ENCODE measurements at regions not wholly inside any gene's neighbourhood (a gene's known extent, or its start where the extent isn't known, plus 50 kb on each side); places are given as distances from the start of the nearest gene placed in this dataset.

DNA sequence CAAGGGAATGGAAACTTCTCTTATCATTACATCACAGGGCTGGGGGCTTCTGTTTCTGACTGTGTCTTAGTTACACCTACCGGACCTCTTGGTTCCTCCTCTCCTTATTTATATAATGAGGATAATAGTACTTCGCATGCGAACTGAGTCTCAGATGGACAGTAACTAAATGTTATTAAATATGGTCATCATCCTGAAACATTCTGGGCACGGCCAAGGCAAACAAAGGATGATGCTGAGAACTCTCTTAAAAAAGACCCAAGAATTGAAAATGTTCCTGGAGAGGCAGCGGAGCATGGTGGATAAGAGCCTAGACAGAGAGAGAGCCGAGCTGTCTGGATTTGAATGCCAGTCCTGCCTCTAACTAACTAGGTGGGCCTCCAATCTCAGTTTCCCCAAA is 119.8 kb upstream of the SASH1 start:
- DNase-seq = no peak

DNA sequence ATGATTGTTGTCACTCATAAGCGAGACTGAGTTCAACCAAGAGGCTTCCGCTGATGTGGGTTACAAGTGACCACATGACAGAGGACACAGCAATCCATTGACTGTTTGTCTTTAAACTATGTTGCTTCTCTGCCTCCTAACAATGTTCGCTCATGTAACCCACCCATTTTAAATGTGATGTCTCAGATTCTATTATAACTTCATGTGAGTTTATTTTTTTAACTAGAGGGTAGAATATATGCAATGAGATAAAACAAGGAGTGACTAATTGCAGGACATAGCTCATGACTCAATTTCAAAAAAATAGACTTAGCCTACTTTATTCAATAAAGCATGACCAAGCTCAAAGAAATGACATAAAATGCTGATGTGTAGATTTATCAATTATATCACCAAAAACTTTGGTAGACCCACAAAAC is 119.2 kb upstream of the SASH1 start:
- no peak for DNase-seq

DNA sequence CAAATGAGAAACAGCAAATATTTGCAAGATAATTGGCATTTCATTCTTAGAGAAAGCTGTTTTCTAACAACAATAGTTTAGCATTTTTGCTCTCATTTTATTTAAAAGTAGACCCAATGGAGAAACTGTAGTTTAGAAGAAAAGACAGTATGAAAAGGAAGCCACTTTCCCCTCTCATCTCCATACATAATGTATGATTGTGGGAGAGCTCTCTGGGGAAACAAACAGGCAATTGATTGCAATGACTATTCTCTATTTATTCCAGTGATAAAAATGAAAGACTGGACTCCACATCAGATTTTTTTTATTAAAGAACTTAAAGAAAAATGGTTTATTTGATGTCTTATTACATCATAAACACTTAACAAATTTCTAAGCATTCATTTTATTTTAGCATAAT is 116.8 kb upstream of the SASH1 start:
- DNase-seq = no peak

DNA sequence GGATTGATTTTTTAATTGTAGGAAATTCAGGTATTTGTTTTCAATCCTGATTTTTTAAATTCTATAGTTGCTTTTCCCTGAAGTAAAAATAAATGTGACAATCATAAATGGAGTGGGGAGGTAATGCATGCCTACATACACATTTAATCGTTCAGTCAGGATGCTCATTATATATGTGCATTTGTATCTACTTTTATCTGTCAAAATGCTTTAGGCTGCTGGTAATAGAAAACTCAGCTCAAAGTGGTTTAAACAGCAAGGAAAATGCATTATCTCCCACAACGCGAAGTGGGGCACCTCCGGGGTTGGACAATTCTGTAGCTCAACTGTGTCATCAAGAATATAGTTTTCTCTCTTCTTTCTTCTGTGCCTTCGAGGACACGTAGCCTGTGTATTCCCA is 116.4 kb upstream of the SASH1 start:
- no peak for DNase-seq

DNA sequence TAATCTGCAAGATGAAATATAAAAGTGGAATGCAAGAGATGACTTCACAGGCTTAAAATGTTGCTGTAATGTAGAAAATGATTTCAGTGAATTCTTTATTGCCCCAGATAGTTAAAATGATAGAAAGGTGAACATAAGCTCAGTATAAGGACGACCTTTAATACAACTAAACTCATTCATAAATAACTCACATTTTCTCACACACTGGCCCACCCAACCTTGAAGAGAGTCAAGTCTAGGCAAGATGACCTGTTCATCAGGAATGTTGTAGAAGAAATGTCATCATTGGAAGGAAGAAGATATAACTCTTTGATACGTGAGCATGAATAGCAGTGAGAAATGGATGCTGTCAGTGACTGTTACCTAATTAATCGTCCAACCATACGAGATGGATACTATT is 111.1 kb upstream of the SASH1 start:
- DNase-seq = no peak

DNA sequence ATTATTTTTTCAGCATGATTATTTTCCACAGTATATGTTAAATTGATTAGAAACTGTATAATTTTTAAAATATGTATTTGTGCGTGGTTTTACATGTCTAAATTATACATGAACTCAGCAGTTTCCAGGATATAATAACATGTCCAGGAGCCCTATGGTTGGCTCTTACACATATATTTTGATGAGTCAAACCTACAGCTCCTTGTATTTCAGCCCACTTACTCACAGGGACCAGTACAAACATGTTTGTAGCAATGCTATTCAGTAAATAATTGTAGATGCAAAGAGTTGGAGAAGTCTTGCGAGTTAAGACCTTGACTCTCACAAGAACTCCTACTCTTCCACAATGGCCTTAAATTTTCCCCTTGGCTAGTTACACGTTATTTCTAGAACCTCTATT is 107.2 kb upstream of the SASH1 start:
- DNase-seq = no peak

DNA sequence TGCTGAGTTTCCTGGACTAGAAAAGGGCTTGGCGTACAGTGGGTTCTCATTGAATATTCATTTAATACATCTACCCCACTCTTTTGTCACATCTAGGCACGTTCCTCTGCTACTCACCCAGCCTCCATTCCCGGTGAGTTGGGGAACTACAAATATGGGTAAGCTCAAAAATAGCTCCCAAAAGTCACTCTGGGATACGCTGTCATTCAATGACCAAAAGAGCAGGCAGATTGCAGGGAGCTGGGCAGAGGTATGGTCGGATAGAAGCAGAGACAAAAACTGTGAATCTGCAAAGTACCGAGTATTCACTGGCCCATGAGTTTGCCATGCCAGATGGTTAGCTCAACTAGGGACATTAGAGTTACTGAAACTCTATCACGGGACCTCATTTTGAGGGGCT is 103.9 kb upstream of the SASH1 start:
- no peak for DNase-seq

DNA sequence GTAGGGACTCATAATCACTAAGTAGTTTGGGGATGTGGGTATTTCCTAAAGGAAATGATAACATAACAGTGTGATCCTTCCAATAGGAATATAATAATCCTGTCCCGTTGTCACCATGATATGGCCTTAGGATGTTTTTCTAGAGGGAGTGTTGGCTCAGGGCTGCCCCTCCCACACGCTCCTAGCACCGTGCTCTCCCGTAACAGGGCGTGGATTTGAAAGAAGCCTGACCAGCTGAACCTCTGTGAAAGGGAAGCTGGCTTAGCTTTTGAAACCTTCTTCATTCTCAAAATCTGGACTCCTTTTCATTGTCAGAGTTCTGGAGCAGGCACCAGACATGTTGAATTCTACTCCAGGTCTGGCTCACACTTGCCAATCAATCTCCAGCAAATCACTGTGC is 103.4 kb upstream of the SASH1 start:
- no peak for DNase-seq

DNA sequence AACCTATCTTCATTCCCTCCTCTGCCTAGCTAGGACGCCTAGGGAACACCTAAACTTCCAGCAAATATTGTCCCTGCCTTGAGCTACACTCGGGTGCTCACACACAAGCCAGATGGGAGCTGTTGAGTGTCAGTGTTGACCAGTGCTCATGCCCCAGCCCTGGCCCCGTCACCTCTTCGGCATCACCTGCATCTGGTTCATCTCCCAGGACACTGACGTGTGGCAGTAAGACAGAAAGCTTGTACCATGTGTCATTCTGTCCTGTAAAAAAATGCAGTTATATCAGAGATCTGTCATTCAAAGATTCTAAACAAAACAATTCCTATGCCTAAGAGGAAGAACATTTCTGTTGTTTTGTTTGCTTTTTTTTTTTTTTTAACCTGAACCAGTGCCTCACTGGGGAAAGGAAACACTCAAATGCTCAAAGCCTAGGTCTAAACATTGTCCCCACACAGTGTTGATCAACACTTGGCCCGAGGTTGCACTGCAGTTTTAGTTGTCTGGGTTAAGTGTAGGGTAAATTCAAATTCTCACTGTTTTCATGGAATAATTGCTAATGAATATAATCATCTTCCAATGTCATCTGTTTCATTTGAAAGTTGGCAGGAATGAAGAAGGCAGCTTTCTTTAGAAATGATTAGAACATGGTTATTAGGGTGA is 102.7 kb upstream of the SASH1 start:
- no peak for DNase-seq

DNA sequence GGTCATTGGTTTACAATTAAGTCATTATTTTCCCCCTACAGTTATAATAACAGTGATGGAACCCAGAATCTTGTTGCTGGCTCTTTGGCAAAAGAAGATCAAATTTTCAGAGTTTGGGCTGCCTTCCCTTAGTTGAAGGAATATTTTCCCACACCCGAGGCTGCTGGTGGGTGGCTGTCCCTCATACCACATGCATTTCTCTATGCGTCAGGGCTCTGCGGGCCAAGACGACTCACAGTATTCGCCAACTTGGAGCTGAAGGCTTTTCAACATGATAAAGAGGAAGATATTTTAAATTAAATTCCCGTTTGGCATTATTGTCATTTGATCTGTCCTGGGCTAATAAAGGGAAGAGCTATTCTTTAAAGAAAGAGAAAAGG is 102.2 kb upstream of the SASH1 start:
- DNase-seq = no peak

DNA sequence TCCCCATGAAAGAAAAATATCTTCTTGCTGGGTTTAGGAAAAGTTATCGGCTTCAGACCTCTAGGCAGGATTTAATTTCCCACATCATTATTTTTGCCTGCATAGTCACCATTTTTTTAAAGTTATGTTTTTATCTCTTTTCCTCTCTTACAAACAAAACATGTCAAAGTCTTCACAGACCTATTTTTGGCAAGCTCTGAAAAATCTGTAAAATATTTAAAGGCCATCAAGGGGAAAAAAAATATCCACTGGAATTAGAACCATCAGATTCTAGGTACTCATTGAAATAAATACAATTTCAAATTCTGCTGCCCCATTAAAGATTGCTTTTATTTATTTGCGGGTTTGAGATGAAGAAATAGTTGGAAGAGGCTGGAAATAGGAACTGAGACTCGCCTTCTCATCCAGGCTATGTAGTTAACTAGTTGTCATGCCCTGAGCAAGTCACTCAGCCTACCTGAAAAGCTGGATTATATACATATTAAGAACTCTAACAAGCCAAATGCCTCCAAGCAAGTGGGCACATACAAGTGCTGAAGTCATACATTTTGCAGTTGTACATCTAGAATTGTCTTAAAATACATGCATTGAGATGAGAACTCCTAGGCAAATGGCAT is 101.7 kb upstream of the SASH1 start:
- DNase-seq = no peak

DNA sequence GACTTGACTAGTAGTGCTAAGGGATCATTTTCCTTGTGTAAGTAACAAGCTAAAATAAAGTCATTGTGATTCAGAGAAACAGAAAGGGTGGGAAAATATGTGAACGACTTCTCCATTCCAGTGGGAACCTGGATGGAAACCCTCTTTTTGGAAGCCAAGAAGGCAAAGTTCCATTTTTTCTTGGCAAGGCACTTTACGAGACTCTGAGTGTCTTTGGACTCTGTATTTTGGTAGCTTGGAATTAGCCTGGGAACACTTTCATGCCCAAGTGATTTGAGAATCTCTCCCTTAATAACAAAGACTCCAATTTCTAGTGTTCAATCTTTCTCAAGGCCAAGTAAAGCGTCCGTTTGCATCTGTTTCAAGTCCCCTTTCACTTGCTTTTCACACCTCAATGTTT is 100.5 kb upstream of the SASH1 start:
- no peak for DNase-seq

DNA sequence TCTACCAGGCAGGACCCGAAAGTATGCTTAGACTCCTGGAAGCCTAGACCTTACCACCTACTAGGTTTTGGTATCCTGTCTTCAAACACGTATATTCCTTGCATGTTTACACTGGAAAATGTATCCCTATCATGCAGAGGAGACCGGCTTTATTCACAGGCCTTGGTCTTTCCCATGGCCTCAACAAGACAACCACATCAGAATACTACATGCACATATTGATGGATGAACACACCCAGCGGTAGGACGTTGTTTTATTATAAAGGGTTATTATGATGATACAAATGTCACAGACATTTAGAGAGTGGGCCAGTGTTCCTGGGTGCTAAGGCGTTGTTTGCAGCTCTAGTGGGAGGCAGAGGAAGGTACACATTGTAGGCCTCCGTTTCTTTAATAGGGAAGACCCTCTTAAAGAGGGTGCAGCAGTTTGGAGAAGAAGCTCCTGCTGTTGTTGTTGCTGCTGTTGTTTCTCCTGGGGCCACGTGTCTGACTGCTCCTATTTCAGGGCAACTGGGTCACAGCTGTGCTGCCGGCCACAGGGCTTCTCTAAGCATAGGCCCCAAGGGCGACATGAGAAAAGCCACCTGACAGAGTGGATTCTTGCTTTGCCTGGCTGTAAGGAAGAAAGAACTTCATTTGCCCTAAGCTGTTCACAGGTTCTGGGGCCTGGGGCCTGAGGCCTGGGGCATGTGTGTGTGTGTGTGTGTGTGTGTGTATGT is 98.3 kb upstream of the SASH1 start:
- DNase-seq = no peak

DNA sequence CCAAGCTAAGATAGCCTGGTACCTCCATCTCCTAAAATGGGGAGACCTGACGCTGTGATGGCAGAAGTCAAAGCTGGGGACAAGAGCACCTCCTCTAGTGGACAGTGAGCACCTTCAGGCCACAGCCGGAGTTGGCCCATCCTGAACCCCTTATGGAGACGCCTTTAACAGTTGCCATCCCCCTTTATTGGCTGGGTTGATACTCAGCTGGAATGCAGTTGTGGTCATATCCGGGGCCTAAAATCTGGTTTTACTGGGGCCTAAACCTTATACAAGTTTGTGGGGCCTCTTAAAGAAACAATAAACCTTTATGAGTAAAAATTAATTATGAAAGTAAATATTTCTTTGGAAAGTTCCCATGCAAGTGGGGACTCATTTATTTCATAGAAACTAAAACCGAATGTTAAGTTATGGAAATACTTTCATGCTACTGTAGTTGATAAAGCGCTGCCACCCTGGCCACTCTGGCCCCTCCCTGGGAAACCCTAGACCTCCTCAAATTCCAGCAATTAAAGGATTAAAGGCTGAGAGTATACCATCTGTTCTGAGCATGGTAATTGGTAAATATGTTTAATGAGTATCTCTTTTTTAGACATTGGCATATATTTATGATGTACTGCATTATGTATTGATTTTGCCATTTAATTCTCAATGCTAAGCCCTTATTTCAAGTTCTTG is 95.1 kb upstream of the SASH1 start:
- DNase-seq = no peak

DNA sequence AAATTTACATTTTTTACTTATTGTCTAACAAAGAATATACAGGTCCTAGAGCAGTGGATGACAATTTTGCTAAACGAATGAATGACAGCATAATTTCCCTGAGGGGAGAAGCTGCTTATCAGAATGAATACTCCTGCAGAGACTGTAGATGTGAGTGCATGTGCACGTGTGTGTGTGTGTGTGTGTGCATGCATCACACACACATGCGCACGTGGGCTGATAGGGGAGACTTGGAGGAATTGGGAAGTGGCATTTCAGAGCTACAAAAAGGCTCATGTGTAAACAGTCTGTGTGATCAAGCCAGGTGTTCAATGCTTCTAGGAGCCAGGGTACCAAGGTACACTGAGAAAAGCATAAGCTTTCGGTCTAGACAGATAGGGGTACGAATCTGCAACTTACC is 93.5 kb upstream of the SASH1 start:
- DNase-seq = no peak

DNA sequence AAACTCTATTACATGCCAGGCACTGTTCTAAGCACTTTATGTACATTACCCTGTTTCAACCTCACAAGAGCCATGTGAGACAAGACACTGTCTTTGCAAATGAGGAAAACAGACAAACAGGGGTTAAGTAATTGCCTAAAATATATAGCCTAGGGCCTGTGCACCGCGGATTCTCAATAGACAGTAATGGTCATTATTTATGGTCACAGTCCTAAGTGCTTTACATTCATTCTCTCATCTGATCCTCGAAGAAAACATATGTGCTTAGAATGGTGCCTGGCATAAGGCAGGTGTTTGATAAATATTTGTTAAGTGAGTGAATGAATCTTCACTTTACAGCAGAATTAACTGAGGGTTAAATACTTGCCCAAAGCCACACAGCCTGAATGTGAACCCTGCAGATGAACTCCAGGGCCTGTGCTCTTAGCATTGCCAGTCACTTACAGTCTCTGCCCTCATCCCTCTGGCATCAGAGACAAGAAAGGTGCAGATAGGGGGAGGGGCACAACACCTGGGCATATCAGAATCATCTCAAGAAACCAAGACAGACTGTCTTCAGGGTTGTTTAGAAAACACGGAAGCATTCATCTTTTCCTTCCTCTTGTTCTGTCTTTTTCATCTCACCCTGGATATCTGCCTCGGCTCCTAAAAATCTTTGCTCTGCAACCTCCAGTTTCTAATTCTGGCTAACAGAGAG is 92.8 kb upstream of the SASH1 start:
- DNase-seq = no peak

DNA sequence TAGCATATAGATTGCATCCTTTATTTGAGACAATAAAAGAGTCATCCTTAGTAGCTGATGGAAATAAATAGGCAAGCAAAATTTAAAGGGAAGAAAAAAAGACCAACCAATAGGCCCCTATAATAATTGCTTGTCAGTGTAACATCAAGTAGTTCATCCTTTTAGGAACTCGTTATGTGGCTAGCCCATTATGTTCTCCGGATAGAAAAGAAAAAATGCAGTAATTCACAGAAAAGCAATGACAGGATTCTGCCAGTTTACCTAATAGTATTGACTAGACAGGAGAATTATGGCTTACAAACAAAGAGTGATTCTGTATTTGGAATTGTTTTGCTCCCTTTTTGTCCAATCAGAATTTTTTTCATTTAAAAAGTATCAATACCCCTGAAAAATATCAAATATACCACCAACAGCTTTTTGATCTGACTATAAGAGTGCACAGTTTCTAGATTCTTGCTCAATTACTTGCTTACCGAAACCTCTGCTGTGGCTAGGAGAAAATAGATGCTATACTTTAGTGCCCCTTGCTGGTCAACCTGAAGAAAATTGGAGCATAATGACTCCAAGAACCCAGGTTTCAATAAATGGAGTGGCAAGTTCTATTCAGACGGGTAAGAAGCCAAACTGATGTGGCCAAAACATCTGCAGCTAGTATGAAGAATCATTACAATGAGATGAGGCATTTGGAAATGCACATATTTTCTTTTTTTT is 91.5 kb upstream of the SASH1 start:
- peak in 1 of 2 donors; percentile 24 for DNase-seq

DNA sequence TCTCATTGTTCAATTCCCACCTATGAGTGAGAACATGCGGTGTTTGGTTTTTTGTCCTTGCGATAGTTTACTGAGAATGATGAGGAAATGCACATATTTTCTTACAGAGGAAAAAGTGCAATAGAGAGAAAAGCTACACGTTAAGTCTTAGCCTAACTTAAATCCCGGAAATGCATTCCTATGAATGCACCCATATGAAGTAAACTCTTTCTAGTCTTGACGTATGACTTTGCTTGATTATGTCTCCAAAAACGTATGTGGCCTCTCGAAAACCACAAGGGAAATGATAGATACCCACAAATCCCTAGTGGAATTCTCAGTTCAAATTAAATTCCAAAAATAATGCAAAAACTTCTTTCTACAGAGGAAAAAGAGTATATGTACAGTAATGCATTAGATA is 90.7 kb upstream of the SASH1 start:
- DNase-seq = no peak

DNA sequence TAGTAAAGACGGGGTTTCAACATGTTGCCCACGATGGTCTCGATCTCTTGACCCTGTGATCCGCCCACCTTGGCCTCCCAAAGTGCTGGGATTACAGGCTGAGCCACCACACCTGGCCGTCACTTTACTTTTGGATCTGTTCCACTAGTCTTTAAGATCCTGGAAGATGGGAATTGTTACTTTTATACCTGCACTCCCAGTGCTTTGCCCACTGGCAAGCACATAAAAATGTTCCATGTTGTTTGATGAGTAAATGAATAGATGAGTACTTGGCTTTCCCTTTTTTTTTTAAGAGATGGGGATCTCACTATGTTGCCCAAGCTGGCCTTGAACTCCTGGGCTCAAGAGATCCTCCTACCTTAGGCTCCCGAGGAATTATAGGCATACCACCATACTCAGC is 84.8 kb upstream of the SASH1 start:
- DNase-seq = no peak

DNA sequence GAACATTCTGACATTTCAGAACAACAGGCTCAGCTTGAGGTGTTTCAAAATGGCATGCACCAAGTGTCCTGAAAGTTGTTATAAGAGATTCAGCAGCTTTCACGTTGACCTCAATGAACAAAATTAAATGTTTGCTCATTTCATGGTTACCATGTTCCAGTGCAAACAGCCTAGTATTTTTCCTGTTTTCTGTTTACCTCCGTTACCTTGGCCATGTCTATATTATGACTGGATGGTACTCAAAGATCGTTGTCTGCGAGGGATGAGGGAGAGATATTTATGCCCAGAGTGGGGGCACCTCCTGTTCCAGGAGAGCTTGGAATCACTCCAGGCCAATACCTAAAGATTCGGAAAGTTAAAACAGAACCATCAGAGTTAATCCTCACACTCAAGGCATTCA is 83.8 kb upstream of the SASH1 start:
- no peak for DNase-seq

DNA sequence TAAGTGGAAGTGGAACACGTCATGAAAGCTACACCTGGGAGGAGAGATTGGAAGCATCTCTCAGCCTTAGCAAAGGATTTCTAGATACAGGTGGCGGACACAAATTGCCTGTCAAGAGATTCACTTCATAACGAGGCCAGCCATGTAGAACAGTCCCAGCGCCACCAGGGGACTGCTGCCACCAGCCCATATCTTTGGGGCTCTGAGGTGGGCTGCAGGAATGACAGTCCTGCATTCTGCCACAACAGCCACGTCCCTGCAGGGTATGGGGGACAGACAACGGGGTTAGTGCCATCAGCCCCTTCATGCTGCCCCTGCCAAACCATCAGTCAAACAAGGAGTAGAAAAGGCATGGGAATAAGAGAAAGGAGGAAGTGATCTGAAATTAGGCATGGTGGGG is 81.2 kb upstream of the SASH1 start:
- DNase-seq = no peak

DNA sequence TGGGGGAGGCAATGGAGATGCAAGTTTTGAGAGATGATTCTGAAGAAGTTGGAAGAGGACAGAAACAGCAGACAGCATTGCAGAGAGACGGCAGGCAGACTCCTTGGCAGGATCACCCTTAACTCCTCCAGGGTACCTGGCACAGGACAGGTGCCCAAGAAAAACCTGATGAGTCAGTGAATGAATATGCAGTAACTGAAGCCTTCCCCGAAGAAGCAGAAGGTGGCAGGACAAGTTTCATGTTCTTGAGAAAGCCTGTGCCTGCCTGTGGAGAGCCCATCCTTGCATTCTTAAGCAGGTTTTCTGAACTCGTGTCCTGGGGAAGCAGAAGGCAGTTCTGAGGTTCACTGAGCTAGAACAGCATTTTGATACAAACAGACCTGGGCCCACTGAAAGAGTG is 79.6 kb upstream of the SASH1 start:
- no peak for DNase-seq

DNA sequence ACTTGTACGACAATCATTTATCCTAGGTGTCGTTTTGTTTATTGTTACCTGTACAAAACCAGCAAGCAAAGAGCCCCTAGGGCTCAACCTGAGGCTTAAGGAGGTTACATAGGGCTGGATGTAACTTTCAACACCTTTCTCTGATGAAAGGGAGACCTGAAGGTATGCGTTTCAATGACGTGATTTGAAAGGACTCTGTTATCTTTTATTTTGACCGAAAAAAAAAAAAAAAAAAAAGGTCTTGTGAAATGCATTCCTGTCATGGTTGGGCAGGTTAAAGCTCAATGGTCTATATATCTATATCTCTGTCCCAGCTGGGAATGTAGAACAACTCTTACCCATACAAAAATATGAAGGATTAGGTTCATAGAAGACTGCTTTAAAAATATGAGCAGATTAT is 78.7 kb upstream of the SASH1 start:
- DNase-seq = no peak
